Body of pancreas (tissue), 4 donors: ENCODE measurements at regions not wholly inside any gene's neighbourhood (a gene's known extent, or its start where the extent isn't known, plus 50 kb on each side); places are given as distances from the start of the nearest gene placed in this dataset.

Experiments used
- POLR2A ChIP-seq, 3 donors: fragments of 450-650 bp; IDR thresholded peaks; one replicate each; pipeline ENCODE4 v1.6.1; 2016; ENCODE audit warnings: antibody characterized with exemption in 3 of 3, mild to moderate bottlenecking in 2 of 3
- TF ChIP-seq, protein P1 (sequence below), 7 experiments: fragments of 450-650 bp in 4 of 7; fragments of 200-600 bp in 3 of 7; sonication (generic) in 3 of 7; IDR thresholded peaks; one replicate each; pipeline ENCODE4 v1.5.1; 2016 to 2019; ENCODE audit warnings: antibody characterized with exemption in 7 of 7

DNA sequence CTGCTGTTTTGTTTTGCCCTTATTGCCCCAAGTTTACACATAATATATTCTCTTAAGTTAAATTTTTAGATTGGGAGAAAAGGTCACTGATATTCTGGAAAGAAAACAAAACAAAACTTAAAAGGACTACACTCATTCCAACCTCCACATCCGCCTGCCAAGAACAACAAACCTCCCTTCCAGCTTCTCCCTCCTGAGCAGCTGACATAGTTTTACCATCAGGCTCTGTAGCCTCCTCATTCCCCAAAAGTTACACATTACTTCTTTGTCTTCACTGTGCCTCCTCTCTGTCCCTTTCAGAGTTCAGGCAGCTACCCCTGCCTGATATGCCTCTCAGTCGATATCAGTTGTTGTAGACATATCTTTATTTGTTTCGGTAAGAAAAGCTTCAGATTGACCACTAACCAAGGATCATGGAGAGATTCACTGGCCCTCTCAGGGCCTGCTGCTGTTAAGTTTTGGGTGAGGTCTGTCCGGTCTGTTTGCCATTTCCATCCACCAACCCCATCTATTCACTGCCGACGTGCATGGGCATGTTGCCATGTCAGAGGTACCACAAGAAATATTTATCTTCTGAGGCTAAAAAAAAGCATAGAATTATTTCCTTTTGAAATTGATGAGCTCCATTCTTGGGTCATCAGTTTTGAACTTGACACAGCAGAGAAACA is 164.1 kb downstream of the GASK1B start:
- TF ChIP-seq, protein P1, sequence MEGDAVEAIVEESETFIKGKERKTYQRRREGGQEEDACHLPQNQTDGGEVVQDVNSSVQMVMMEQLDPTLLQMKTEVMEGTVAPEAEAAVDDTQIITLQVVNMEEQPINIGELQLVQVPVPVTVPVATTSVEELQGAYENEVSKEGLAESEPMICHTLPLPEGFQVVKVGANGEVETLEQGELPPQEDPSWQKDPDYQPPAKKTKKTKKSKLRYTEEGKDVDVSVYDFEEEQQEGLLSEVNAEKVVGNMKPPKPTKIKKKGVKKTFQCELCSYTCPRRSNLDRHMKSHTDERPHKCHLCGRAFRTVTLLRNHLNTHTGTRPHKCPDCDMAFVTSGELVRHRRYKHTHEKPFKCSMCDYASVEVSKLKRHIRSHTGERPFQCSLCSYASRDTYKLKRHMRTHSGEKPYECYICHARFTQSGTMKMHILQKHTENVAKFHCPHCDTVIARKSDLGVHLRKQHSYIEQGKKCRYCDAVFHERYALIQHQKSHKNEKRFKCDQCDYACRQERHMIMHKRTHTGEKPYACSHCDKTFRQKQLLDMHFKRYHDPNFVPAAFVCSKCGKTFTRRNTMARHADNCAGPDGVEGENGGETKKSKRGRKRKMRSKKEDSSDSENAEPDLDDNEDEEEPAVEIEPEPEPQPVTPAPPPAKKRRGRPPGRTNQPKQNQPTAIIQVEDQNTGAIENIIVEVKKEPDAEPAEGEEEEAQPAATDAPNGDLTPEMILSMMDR (IDR thresholded peaks at IDR 0.05), result no peak
- no peak for TF ChIP-seq POLR2A (IDR thresholded peaks at IDR 0.05)
